ENCODE measurements at regions not wholly inside any gene's neighbourhood (a gene's known extent, or its start where the extent isn't known, plus 50 kb on each side); places are given as distances from the start of the nearest gene placed in this dataset.

- no peak for TF ChIP-seq CTCF (IDR thresholded peaks at IDR 0.05)
- TF ChIP-seq POLR2A (IDR thresholded peaks at IDR 0.05): no peak
Observed at GRCh38 chr12:93018610-93019009, 89.5 kb upstream of the EEA1 start.

Measured in Peyer's patch (tissue), 4 donors.